Suppressor macrophage (primary cell): ENCODE measurements at regions not wholly inside any gene's neighbourhood (a gene's known extent, or its start where the extent isn't known, plus 50 kb on each side); places are given as distances from the start of the nearest gene placed in this dataset.
"Not testable (repeated sequence)": the region's sequence is repeated elsewhere in the genome, so short reads cannot be mapped to it uniquely, and the experiment has no call there.

Experiments
- DNase-seq, 4 experiments: peaks; one replicate each; pipeline ENCODE4 v3.0.0-alpha.2; 2020 to 2022

- DNase-seq, result no peak
These were observed 131.8 kb downstream of the TES start for GRCh38 chr7:116342125-116342524.

- no peak for DNase-seq
These were observed 137.0 kb downstream of the TES start for GRCh38 chr7:116347151-116347832.

GRCh38 chr7:116348346-116348745 lies 138.0 kb downstream of the TES start:
- no peak for DNase-seq

DNA sequence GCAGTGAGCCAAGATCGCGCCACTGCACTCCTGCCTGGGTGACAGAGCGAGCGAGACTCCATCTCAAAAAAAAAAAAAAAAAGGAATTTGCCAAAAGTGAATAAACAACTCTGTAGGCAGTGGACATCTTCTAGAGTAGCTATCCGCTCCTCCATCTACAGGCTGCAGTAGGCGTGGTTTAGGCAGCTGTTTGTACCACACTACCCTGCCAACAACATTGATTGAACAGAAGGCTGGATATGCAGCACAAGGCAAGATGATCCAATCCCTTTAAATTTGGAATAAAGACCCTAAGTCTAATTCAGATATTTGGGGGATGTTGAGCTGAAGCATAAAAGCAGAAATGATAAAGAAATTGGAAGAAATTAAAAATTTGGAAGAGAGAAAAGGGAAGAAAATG lies 141.6 kb downstream of the TES start:
- DNase-seq, result no peak

- no peak for DNase-seq
These were observed 143.3 kb downstream of the TES start for GRCh38 chr7:116353647-116354046.

DNA sequence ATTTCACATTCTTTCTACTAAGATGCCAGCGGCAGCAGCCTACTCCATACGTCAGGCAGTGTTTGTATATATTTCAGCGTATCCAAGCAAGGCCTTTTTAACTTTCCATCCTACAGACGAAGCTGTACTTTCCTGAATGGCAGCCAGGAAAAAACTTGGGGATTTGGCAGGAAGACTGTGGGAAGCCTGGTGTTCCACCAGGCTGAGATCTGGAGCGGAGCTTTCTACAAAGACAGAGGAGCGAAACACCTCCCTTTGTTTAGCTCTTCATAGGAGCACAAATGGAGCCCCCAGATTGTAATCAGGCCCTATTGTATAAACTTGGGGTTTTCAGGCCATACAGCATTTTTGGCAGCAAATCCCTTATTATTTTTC lies 143.8 kb downstream of the TES start:
- no peak for DNase-seq

DNA sequence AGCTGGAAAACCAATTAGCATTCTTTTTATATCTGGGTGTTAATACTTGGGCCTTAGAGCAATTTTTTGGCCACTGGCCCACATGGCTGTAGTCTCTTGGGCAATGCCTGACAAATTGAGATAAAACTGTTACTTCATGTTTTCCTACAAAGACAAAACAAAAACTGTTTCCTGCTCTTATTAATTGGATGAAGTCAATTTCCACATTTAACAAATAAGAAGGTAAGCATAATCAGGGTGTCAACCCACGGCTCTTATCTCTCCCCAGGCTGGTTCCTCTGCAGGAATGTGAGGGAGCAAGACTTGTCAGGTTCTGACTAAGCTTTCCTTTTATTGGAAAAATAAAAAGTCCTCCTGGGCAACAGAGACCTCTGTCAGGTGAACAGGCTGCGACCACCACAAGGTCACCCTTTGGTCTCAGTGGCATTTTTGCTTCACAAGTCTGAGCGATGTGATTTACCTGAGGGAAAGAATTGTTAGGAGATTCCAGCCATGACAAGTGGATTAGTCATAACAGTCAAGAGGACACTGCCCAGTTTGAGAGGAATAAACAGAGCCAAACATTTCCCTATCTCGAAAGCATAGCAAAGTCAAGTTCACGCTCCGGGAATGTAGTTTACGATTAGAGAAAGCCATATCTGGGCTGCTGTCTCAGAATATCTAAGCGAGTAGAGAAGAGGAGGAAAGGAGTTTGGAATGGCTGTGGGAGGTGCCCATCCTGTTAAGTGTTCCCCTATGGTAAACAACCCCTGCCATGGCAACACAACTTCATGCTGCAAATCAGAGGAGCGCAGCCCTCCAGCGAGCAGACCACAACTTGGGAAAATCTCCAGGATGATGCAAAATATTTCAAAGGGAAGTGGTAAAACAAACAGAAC lies 144.4 kb downstream of the TES start:
- peak in 3 of 4 experiments; percentile 5 to 22 (median 9) for DNase-seq

- DNase-seq, result no peak
These were observed 144.1 kb upstream of the CAV2 start for GRCh38 chr7:116355424-116355765.

DNA sequence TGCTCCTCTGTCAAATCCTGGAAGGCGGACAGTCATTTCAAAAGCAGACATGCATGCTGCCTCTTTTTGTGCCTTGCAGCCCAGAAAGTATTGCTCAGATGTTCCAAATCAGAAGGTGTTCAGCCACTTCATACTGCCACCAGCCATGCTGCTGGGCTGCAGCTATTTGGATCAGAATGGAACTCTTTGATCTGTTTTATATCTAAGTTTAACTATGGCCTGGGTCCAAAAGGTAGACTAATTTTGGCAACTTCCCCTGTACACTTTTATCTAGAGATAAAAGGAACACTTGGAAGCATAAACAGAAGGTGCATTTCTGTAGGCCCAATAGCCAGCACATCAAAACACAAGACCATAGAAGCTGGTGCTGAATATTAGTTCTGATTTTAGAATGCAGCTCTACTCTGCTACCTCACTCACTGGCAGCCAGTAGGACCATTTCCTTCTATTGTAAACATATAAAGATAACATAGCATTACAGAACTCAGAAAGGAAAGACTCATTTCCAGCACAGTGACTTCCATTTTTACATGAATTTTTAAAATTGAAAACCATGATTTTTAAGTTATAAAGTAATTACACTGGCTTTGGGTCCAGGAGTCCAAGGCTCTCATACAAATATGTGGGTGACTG lies 143.1 kb upstream of the CAV2 start:
- no peak for DNase-seq

- no peak for DNase-seq
These were observed 142.6 kb upstream of the CAV2 start for GRCh38 chr7:116356979-116357378.

DNA sequence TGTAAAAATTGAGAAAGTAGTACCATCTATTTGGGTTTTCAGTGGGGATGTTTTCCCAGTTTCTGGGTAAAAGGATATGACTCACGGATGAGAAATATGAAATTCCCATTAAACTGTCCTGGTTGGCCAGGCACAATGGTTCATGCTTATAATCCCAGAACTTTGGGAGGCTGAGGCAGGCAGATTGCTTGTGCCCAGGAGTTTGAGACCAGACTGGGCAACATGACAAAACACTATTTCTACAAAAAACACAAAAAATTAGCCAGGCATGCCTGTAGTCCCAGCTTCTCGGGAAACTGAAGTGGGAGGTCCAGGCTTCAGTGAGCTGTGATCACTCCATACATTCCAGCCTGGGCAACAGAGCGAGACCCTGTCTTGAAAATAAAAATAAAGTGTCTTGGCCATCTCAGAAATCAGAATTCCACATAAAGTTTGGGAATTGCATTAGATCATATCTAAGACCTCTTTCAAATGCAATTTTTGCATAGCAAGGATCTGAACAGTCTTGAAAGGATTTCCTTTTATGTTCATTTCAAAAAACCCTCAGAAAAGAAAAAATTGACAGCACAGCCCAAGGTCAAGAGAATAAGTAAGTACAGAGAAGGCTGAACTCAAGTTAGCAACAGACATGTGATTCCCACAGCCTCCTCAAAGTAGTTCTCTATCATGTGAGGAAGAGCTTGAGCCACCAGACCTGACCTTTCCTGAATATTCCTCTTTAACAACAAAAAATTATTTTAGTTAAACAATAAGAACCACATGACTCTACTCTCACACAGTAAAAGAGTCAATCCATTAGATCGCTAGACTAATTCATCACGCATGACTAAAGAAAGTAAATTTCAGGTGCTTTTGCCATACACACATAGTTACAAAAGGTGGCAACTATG lies 141.5 kb upstream of the CAV2 start:
- peak in 3 of 4 experiments; percentile 10 to 49 (median 43) for DNase-seq

DNA sequence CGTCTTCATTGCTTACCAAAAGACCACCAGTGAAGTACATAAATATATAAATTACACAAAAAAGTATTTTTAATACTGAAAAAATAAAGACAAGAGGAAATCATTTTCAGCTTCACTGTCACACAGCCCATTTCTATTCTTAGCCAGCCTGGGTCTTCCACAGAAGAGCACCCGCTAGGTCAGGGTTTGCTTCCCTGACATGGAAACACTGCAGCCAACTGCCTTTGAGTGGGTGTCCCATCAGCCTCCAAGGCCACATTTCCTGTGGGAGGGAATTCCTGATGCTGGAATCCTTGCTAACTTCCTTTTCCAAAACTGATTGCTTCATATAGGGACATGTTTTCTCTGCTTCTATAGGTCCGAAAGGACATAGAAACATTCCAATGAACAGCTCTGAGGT lies 137.8 kb upstream of the CAV2 start:
- DNase-seq, result no peak

GRCh38 chr7:116363637-116364432 lies 135.7 kb upstream of the CAV2 start:
- no peak for DNase-seq

DNA sequence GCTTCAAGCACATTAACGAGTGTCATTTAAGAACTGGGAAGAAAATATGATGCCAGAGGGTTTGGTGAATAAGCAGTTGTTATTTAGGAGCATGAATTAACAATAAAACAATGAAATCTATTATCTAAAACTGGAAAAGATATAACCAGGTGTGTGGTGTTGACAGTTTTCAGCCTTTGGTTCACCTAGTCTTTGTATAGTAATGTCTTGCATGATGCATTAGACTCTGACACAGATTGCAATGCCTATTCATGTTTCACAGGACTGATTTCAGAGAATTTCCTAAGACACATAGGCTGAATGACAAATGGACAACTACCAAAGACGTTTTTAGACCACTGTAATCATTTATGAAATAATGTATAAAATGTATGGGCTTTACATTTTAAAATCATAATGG lies 135.1 kb upstream of the CAV2 start:
- DNase-seq, result no peak

DNA sequence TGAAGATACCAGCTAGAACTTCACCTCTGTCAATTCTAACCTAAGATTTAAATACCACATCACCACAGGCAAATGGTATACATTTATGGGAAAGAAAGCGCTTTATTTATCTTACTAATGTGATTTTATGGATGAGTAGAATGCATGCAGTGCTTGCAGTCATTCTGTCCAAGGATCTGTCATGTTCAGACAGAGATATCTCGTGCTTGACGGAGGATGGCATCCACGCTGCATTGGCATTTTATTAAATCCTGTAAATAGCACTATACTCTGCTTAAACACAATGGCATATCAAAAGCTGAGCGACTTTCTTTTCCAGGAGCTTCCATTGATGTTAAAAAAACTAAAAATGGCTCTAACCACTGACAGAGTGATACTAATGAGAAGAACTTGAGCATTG lies 133.7 kb upstream of the CAV2 start:
- no peak for DNase-seq

DNA sequence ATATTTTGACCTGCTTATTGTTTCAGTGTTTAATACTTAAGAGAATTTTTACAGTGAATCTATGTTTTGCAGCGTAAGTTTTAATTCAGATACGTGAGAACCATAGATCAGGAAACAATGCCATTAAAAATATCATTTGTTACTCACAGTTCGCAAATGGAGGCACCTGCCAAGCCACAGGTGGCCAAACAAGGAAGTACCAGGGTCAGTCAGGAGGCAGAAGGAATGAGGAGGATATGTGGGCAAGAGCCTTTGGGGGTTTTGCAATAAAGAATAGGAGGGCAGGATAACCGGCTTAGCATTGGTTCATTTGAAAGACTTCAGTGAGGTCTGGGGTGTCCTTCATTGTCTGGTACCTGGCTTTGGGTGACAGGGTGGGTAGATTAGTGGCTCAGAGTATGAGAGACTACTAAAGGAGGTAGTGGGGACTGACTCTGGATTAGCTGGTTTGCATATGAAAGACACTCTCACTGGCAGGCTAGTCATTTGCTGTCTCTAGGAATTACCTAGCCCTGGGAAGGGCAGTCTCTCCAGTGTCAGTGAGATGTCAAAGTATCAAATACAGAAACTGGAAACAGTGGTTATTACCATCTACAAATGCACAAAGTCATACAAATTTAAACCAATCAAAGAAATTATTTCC lies 132.2 kb upstream of the CAV2 start:
- no peak for DNase-seq

DNA sequence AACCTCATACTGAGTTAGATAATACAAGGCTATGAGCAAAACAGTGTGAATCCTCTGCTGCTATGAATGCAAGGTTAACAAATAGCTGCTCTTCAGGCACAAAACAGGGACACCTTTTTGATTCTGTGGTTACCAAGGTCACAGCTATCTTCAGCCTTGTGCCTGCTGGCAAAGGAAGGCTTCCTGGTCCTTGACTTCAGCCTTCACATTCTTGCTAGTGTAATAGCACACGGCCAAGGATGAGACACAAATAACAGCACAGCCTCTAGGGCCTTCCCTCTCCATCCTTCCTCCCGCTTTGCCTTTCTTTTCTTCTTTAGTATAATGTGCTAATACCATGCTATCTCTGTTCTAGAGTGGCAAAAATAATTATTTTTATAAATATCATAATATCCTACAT lies 130.6 kb upstream of the CAV2 start:
- no peak for DNase-seq

- not testable (repeated sequence) for DNase-seq
These were observed 128.0 kb upstream of the CAV2 start for GRCh38 chr7:116371536-116371935.

GRCh38 chr7:116373229-116373628 lies 126.3 kb upstream of the CAV2 start:
- not testable (repeated sequence) for DNase-seq

- no peak for DNase-seq
These were observed 121.8 kb upstream of the CAV2 start for GRCh38 chr7:116377721-116378120.

DNA sequence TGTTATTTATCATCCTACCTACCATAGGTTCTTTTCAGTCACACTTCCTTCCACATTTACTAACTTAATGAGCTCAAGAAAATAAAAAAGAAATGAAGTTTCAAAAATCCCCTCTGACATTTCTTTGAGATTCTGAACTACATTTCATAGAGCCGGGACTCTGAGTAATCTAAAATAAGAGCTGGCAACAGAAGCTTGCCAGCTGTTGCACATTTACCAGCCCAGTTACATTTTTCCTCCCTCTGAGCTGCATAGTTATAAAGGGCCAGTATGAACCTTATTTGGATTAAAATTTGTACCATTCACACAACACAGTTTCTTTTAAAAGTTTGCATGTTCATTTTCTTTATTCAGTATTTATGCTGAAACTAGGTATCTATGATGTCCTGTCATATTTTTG lies 119.5 kb upstream of the CAV2 start:
- DNase-seq, result no peak
